NCI-H446 treated with DMSO at 0.1 percent for 48 hours (cell line): ENCODE measurements at regions not wholly inside any gene's neighbourhood (a gene's known extent, or its start where the extent isn't known, plus 50 kb on each side); places are given as distances from the start of the nearest gene placed in this dataset.
A peak's percentile ranks its signal among the peaks of the same experiment; 100 is the strongest.

Experiments
- DNase-seq: peaks from one replicate; lab custom pipeline; 2025; lab: John Stamatoyannopoulos, UW

- DNase-seq: no peak
Measured at GRCh38 chr7:13447637-13448036, 541.8 kb downstream of the ETV1 start.

DNA sequence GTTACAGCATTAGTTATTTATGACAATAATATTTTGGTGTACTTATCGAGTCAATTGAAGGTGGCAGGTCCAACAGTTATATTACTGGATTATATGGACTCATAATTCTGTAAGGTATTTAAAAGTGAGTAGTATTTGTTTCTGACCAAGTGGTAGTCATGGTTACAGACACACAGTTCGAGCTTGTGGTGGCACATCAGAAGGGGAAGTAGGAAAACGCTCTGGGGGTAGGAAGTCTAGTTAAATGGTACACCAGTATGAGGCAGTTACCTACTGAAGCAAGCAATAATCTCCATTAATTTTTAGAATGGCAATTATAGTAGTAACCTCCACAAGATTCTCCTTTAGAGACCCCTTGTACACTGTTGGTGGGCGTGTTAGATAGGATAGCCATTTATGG, 541.2 kb downstream of the ETV1 start:
- DNase-seq: no peak

- DNase-seq: no peak
Measured at GRCh38 chr7:13449460-13449859, 540.0 kb downstream of the ETV1 start.

GRCh38 chr7:13454916-13455592, 534.4 kb downstream of the ETV1 start:
- no peak for DNase-seq

GRCh38 chr7:13457790-13458189, 531.7 kb downstream of the ETV1 start:
- DNase-seq: peak; percentile 52

- DNase-seq: peak; percentile 68
Measured at GRCh38 chr7:13466874-13467547, 522.5 kb downstream of the ETV1 start.

- no peak for DNase-seq
Measured at GRCh38 chr7:13476881-13477444, 512.5 kb downstream of the ETV1 start.

DNA sequence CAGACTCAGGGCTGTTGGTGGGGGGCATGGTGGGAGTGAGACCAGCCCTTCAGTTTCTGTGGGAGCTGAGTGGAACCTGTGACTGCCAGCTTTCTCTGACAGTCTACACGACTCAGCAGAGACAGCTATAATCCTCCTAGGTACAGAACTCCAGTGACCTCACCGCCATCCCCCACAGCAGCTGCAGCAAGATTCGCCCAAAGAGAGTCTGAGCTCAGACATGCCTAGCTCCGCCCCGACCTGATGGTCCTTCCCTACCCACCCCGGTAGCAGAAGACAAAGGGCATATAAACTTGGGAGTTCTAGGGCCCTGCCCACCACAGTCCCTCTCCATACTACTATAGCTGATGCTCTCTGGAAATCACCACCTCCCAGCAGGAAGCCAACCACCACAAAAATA, 500.1 kb downstream of the ETV1 start:
- DNase-seq: no peak

- DNase-seq: no peak
Measured at GRCh38 chr7:13496976-13497375, 492.5 kb downstream of the ETV1 start.

DNA sequence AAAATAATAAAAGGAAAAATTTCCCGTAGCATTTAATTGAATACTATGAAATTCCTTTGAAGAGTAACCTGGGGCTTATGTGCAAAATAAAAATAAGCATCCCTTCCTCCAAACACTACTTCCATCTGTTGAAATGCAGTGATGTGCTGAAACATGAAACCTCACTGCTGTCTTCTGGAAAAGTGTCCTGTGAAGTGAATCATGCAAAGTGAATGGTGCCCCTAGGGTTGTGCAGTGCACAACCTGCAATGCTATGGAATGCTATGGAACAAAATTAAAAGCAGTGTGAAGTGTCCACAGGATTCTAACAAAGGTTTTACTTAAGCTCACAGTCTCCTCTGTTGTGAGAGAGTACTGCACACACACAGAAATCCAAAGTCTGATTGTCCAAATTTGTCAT, 480.9 kb downstream of the ETV1 start:
- DNase-seq: no peak

- no peak for DNase-seq
Measured at GRCh38 chr7:13518738-13519137, 470.7 kb downstream of the ETV1 start.

DNA sequence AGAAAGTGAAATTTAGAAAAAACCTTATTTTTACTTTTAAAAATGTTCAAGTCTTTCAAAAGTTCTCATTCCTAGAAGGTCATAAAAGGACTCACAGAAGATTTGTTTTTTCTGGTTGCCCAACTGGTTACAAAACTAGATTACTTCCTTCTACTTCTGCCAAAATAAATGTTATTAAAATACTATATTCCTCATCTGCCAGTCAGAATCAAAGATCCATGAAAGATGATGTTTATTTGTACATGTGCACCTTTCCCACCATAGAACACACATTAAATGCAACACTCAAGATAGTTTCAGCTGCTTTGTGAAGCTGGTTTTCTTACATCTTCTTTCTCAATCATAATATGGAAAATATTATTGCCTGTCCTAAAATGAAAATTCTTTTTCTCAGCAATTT, 465.4 kb downstream of the ETV1 start:
- DNase-seq: peak; percentile 48

DNA sequence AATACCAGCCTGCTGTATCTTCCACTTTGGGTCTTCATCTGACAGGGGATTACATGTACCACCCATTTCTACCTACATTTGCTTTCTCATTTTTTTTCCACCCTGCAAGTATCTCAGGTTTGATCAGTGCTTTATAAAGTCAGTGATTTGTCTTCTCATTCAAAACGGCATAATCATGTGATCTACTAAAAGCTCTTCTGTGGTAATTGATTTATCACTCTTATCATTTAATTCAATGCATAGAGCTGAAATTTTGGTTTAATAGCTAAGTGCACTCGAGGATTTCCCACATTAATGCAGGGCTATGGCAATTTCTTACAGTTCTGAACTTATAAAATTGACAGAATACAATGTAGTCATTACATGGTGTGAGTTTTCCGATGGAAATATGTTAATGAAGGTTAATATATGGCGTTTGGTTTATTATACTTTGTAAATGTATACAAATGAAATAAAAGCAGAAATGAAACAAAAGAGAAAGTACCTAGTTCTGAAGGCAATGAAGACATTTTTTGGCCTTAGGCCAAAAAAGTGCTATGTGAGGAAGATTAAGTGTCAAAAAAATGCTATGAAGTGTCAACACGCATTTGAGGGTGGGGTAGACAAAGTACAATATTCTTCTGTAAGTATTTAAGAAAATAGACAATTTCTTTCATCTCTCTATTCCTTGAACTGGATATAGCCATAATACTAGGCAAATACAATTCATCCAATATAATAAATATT, 457.3 kb downstream of the ETV1 start:
- DNase-seq: no peak

GRCh38 chr7:13538669-13539068, 450.8 kb downstream of the ETV1 start:
- no peak for DNase-seq

DNA sequence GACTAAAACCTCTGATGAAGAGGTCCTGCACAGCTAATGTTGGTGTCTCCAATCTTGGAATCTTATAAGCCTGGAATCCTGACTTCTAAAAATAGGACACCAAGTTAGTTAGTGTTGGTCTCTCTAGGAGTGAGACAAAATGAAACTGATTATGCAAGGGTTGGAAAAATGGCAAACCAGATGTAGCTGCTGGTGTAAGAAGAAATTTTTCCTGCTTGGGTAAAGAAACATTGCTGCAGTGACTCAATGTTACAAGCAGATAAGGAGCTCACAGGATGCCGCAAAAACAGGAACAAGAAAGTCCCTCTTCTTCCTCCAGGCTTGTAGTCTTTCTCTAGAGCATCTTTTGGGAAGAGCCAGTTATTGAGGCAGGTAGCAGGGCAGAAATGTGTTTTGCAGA, 449.0 kb downstream of the ETV1 start:
- DNase-seq: no peak

- no peak for DNase-seq
Measured at GRCh38 chr7:13541326-13541725, 448.1 kb downstream of the ETV1 start.

DNA sequence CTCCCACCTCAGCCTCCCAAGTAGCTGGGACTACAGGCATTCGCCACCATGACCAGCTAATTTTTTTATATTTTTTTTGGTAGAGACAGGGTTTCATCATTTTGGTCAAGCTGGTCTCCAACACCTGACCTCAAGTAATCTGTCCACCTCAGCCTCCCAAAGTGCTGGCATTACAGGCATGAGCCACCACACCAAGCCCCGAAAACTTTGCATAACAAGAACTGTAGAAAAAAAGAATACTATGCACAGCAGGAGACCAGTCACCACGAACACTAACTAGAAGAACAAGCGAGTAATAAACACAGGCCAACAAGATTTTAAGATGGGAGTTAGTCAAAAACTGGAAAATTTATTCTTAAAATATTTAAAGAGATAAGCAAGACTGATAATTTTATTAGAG, 447.0 kb downstream of the ETV1 start:
- DNase-seq: no peak

GRCh38 chr7:13551503-13551902, 438.0 kb downstream of the ETV1 start:
- DNase-seq: peak; percentile 98

DNA sequence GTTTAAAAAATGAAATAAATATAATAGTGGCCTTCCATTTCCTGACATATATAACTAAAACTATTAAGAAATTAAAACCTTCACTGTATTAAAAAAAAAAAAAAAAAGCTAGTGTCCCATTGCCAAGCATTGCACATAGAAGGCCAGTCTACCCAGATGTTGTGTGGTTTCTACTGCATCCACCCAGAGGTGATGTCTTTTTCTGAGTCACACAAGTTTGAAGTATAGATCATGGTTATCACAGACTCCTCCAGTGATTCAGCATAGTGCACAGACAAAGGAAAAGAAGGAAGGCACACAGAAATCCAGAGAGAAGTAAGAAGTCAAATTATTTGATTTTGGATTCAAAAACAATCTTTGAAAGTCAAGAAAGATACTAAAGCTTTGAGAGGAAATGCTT, 429.0 kb downstream of the ETV1 start:
- no peak for DNase-seq

DNA sequence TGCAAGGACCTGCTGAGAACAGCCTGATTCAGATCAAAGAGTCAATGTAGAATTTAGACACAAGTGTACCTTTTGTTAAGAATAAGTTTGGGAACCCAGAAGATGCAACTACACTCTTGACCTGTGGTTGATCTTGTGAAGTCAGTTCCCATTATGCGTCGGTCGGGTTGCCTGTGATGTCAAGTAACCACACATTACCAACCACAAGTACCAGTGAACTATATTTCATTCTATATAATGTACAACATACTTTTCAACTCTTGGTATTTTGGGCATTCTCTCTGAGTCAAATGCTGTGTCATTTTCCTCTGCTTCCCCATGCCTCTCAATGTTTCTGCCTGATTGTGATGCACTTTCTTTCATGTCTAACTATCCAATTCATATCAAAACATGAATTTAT, 426.2 kb downstream of the ETV1 start:
- no peak for DNase-seq

DNA sequence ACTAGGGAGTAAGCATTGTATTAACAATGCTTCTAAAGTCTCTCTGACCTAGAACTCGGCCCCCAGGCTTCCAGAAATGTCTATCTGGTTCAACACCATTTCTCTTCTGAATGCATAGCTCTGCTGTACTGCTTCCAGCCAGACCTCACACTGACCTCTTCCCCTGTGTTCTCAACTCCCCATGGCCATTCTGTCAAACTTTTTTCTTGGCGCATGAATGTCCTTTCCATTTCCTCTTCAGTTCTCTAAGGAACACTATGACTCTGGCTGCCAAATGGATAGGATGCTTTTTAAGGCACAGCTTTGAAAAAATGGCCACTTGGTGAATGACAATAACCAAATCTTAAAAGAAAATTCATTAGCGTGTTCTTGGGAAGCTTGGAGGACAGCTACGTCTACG, 425.8 kb downstream of the ETV1 start:
- DNase-seq: no peak

DNA sequence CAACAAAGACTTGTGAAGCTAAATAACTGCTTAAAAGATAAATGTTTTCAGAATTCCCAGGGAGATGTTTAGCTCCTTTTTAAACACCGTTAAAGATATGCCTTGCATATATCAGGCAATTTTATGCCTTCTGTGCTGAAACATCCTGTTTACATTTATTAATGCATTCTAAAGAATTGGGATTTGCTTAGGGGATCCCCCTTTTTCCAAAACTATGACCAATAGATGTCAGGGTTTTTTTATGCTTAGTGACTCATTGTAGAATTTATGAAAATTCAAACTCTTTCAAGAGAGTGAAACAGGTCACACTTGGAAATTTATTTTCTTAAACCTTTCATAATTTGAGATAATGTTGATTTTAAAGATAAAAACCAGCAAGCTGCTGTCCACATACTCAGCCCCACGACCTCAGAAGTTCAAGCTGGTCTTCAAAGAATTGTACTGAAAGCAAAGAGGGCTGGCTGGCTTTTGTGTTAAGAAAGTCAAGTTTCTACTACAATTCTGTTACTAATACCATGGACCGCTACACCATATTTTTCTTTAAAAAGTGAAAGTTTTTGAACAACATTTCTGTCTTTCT, 411.8 kb downstream of the ETV1 start:
- DNase-seq: no peak

DNA sequence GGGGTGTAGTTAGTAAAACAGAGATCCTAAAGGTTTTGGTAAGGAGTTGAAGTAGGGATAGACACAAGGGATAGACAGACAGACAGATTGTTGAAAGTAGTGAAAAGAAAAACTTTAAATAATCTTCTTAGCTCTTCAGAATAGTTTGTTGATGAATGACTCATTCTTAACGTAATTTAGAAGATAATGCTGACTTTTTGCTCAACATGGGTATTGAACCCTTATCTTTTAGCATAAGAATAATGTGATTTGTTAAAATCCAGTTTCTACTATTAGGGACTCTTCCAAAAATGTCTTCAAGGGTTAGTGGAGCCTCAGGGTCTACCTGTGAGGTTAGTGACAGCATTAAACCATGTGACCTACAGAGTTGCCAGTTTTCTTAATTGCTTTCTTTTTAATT, 411.2 kb downstream of the ETV1 start:
- DNase-seq: no peak
